ENCODE measurements at regions not wholly inside any gene's neighbourhood (a gene's known extent, or its start where the extent isn't known, plus 50 kb on each side); places are given as distances from the start of the nearest gene placed in this dataset.

DNA sequence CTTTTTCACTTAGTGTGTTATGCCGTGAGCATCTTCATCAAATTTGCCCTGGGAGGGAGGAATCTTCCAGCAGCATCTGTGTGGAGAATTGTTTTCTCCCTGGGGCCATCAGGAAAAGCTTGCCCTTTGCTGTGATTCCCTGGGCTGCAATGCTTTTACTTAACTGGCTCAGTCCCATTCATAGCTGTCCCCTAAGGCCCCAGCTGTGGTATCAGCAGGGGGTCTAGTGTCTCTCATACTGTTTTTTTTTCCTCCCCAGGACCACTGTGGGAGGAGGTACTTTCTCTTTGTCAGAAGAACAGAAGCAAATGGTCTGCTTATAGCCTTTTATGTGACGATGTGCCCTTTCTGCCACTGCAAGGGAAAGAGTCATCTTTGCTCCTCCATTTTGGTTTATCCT, 176.8 kb upstream of the CELF4 start:
- TF ChIP-seq SIN3A (IDR thresholded peaks at IDR 0.05; ENCODE audit: borderline replicate concordance, insufficient read depth, low read length): no peak
- no peak for TF ChIP-seq TAF1 (IDR thresholded peaks at IDR 0.05; ENCODE audit: borderline replicate concordance, insufficient read depth, low read length)
- TF ChIP-seq FOXP2 (optimal IDR thresholded peaks at IDR 0.05; ENCODE audit: borderline replicate concordance, extremely low read depth, extremely low read length, insufficient read depth): no peak
- TF ChIP-seq, protein P1, sequence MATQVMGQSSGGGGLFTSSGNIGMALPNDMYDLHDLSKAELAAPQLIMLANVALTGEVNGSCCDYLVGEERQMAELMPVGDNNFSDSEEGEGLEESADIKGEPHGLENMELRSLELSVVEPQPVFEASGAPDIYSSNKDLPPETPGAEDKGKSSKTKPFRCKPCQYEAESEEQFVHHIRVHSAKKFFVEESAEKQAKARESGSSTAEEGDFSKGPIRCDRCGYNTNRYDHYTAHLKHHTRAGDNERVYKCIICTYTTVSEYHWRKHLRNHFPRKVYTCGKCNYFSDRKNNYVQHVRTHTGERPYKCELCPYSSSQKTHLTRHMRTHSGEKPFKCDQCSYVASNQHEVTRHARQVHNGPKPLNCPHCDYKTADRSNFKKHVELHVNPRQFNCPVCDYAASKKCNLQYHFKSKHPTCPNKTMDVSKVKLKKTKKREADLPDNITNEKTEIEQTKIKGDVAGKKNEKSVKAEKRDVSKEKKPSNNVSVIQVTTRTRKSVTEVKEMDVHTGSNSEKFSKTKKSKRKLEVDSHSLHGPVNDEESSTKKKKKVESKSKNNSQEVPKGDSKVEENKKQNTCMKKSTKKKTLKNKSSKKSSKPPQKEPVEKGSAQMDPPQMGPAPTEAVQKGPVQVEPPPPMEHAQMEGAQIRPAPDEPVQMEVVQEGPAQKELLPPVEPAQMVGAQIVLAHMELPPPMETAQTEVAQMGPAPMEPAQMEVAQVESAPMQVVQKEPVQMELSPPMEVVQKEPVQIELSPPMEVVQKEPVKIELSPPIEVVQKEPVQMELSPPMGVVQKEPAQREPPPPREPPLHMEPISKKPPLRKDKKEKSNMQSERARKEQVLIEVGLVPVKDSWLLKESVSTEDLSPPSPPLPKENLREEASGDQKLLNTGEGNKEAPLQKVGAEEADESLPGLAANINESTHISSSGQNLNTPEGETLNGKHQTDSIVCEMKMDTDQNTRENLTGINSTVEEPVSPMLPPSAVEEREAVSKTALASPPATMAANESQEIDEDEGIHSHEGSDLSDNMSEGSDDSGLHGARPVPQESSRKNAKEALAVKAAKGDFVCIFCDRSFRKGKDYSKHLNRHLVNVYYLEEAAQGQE (IDR thresholded peaks at IDR 0.05; ENCODE audit: insufficient read depth in 1 of 2, low read depth in 2 of 2, low read length in 2 of 2): no peak
- TF ChIP-seq POLR2AphosphoS5 (IDR thresholded peaks at IDR 0.05; ENCODE audit: low read depth, low read length): no peak

DNA sequence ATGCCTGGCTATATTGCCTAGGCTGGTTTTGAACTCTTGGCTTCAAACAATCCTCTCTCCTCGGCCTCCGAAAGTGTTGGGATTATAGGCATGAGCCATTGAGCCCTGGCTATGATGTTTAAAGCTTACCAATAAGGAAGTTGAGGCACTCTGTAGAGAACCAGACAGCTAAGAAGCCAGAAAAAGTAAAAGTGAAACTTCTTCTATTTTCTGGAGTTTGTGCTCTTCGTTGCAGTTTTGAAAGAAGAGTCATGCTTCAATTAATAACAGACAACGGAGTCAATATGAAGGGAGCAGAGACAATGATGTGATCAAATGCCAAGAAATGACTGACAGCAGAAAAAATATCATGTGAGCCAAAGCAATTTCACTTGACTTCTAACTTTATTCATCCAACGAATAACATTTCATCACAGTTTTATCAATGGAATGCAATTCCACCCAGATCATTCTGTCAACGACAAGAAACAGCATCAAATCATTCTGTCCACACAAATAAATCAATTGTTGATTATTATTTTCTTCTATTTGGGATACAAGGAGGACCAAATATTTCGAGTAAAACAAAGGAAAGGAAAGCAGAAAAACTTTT, 175.5 kb upstream of the CELF4 start:
- TF ChIP-seq POLR2AphosphoS5 (IDR thresholded peaks at IDR 0.05; ENCODE audit: low read depth, low read length) (no peak), TAF1 (IDR thresholded peaks at IDR 0.05; ENCODE audit: borderline replicate concordance, insufficient read depth, low read length) (no peak), FOXP2 (optimal IDR thresholded peaks at IDR 0.05; ENCODE audit: borderline replicate concordance, extremely low read depth, extremely low read length, insufficient read depth) (no peak), SIN3A (IDR thresholded peaks at IDR 0.05; ENCODE audit: borderline replicate concordance, insufficient read depth, low read length) (no peak)
- TF ChIP-seq, protein P1 (IDR thresholded peaks at IDR 0.05; ENCODE audit: insufficient read depth in 1 of 2, low read depth in 2 of 2, low read length in 2 of 2): no peak

- TF ChIP-seq TAF1 (IDR thresholded peaks at IDR 0.05; ENCODE audit: borderline replicate concordance, insufficient read depth, low read length) (no peak), SIN3A (IDR thresholded peaks at IDR 0.05; ENCODE audit: borderline replicate concordance, insufficient read depth, low read length) (no peak)
These were observed 168.8 kb upstream of the CELF4 start for GRCh38 chr18:37734406-37734805.

DNA sequence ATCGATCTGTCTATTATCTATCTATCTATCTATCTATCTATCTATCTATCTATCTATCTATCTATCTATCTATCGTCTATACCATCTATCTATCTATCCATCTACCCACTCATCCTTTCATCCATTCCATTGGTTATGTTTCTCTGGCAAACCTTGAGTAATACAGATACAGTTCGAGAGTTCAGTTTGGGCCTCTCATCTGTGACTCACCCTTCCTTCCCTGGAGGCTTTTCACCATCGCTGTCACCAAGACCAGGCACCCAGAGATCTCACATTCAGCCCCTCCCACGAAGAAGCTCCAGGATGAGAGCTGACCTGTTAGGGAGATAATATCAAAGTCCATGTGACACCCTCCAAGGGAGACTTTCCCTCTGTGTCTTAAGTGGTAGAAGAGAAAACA, 164.1 kb upstream of the CELF4 start:
- TF ChIP-seq FOXP2 (optimal IDR thresholded peaks at IDR 0.05; ENCODE audit: borderline replicate concordance, extremely low read depth, extremely low read length, insufficient read depth) (no peak), TAF1 (IDR thresholded peaks at IDR 0.05; ENCODE audit: borderline replicate concordance, insufficient read depth, low read length) (no peak), SIN3A (IDR thresholded peaks at IDR 0.05; ENCODE audit: borderline replicate concordance, insufficient read depth, low read length) (no peak), POLR2AphosphoS5 (IDR thresholded peaks at IDR 0.05; ENCODE audit: low read depth, low read length) (no peak)
- TF ChIP-seq, protein P1 (IDR thresholded peaks at IDR 0.05; ENCODE audit: insufficient read depth in 1 of 2, low read depth in 2 of 2, low read length in 2 of 2): no peak

DNA sequence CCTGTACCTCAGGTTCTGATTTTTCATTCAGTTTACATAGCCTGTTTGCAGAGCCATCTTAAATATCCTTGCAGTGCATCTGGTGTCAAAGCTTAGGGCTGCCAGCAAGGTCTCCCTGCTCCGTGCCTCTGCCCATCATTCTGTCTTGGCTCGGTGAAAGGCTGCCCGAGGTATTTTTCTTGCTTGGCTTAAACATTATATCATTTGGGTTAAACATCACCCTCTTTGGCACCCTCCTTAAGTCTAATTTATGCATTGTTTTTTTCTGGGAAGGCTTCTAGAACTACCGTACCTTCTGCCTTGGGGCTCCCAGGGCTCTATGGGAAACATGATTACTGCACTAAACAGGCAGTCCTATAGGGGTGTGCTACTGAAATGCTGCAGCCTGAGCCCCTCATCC, 158.6 kb upstream of the CELF4 start:
- TF ChIP-seq FOXP2 (optimal IDR thresholded peaks at IDR 0.05; ENCODE audit: borderline replicate concordance, extremely low read depth, extremely low read length, insufficient read depth) (no peak), TAF1 (IDR thresholded peaks at IDR 0.05; ENCODE audit: borderline replicate concordance, insufficient read depth, low read length) (no peak), SIN3A (IDR thresholded peaks at IDR 0.05; ENCODE audit: borderline replicate concordance, insufficient read depth, low read length) (no peak), POLR2AphosphoS5 (IDR thresholded peaks at IDR 0.05; ENCODE audit: low read depth, low read length) (no peak)
- TF ChIP-seq, protein P1 (IDR thresholded peaks at IDR 0.05; ENCODE audit: insufficient read depth in 1 of 2, low read depth in 2 of 2, low read length in 2 of 2): no peak

Measured in PFSK-1 (cell line).